GM13977 (cell line): ENCODE measurements at regions not wholly inside any gene's neighbourhood (a gene's known extent, or its start where the extent isn't known, plus 50 kb on each side); places are given as distances from the start of the nearest gene placed in this dataset.

Source experiments
- DNase-seq: peaks from one replicate; pipeline ENCODE4 v3.0.0; 2012; ENCODE audit warnings: low spot score
- CTCF ChIP-seq: IDR thresholded peaks from 2 replicates; pipeline ENCODE4 v1.5.1; 2012; ENCODE audit warnings: mild to moderate bottlenecking, control low read depth; ENCODE audit not compliant: insufficient read depth; ENCODE audit errors: extremely low read depth, missing control alignments
- in situ Hi-C: fragments of 300-500 bp; cut with MboI; formaldehyde crosslinking; loops from one replicate; pipeline ENCODE4 v1.12.0; 2022; ENCODE audit warnings: low sequenced_read_pairs, low pct_unique_long_range_greater_than_20kb, mixed read lengths, inconsistent platforms; ENCODE audit not compliant: unreplicated experiment

GRCh38 chr5:5925191-5925590, 453.2 kb downstream of the MED10 start:
- in situ Hi-C loops = no loop called here
- TF ChIP-seq CTCF = no peak
- no peak for DNase-seq

GRCh38 chr5:5919411-5919810, 458.9 kb downstream of the MED10 start:
- DNase-seq = no peak
- TF ChIP-seq CTCF = no peak
- in situ Hi-C loops = no loop called here

GRCh38 chr5:5906778-5907177, 471.6 kb downstream of the MED10 start:
- in situ Hi-C loops = no loop called here
- no peak for TF ChIP-seq CTCF
- DNase-seq = no peak

- TF ChIP-seq CTCF = no peak
- in situ Hi-C loops = no loop called here
- DNase-seq = no peak
These were observed 473.2 kb downstream of the MED10 start for GRCh38 chr5:5905186-5905585.

GRCh38 chr5:5904113-5904512, 474.2 kb downstream of the MED10 start:
- no peak for DNase-seq
- TF ChIP-seq CTCF = no peak
- in situ Hi-C loops = no loop called here

GRCh38 chr5:5902678-5903646, 475.4 kb downstream of the MED10 start:
- no peak for DNase-seq
- TF ChIP-seq CTCF = no peak
- in situ Hi-C loops = no loop called here
